SK-N-SH (cell line): ENCODE measurements at regions not wholly inside any gene's neighbourhood (a gene's known extent, or its start where the extent isn't known, plus 50 kb on each side); places are given as distances from the start of the nearest gene placed in this dataset.

Experiments used
- CTCF ChIA-PET: fragments of 300-600, 350-600 bp; formaldehyde crosslinking; extraction: SDS; loops from one replicate; lab custom pipeline; 2021; lab: Yijun Ruan, JAX
- POLR2A ChIA-PET: fragments of 350-600 bp; sonication (Branson Sonifier 250); formaldehyde crosslinking; extraction: SDS; loops from one replicate; lab custom pipeline; 2020; ENCODE audit warnings: antibody characterized with exemption, inconsistent platforms; lab: Yijun Ruan, JAX
- DNase-seq: peaks from one replicate; pipeline ENCODE4 v3.0.0; 2012
- H2AFZ ChIP-seq: fragments of 200-600 bp; sonication (generic); 2 replicates; pipeline ENCODE4 v1.8.1; 2016; ENCODE audit warnings: antibody characterized with exemption, mild to moderate bottlenecking, low read depth
- H3F3A ChIP-seq: fragments of 200-600 bp; sonication (generic); replicated peaks from 2 replicates; pipeline ENCODE3; 2016; ENCODE audit warnings: antibody characterized with exemption, mild to moderate bottlenecking; ENCODE audit not compliant: insufficient read depth
- H3K27ac ChIP-seq, 2 experiments: fragments of 200-500 bp in 1 of 2; fragments of 200-600 bp in 1 of 2; sonication (Bioruptor generic) in 1 of 2; sonication (generic), shearing (Covaris generic) in 1 of 2; 2 replicates each; pipeline versions ENCODE4 v1.5.1 to v1.6.1; 2014 to 2016; ENCODE audit warnings: low read depth in 2 of 2, inconsistent platforms in 1 of 2, low read length in 1 of 2, mild to moderate bottlenecking in 1 of 2, mixed read lengths in 1 of 2
- H3K27me3 ChIP-seq: fragments of 200-600 bp; sonication (generic), shearing (Covaris generic); 2 replicates; pipeline ENCODE4 v1.6.1; 2016; ENCODE audit warnings: mixed run types; ENCODE audit not compliant: insufficient read depth
- H3K36me3 ChIP-seq, 2 experiments: fragments of 200-500 bp in 1 of 2; fragments of 200-600 bp in 1 of 2; sonication (Bioruptor generic) in 1 of 2; sonication (generic) in 1 of 2; replicated peaks in 1 of 2; 2 replicates each; pipeline versions ENCODE3 to v1.5.1; 2014 to 2016; ENCODE audit warnings: low read length in 1 of 2, mild to moderate bottlenecking in 1 of 2; ENCODE audit not compliant: insufficient read depth in 2 of 2, control insufficient read depth in 1 of 2
- H3K4me1 ChIP-seq, 2 experiments: fragments of 200-500 bp in 1 of 2; fragments of 200-600 bp in 1 of 2; sonication (Bioruptor generic) in 1 of 2; sonication (generic), shearing (Covaris generic) in 1 of 2; 2 replicates each; pipeline versions ENCODE4 v1.5.1 to v1.6.1; 2014 to 2016; ENCODE audit warnings: low read depth in 1 of 2, low read length in 1 of 2, mixed run types in 1 of 2; ENCODE audit not compliant: insufficient read depth in 2 of 2, control insufficient read depth in 1 of 2
- H3K4me2 ChIP-seq: fragments of 200-600 bp; sonication (generic), shearing (Covaris generic); 2 replicates; pipeline ENCODE4 v1.6.1; 2017; ENCODE audit warnings: mixed run types
- H3K4me3 ChIP-seq, 2 experiments: fragments of 200-500 bp in 1 of 2; fragments of 200-600 bp in 1 of 2; sonication (Bioruptor generic) in 1 of 2; sonication (generic), shearing (Covaris generic) in 1 of 2; 2 replicates each; pipeline versions ENCODE4 v1.5.1 to v1.8.1; 2014 to 2016; ENCODE audit warnings: low read depth in 2 of 2, inconsistent platforms in 1 of 2, low read length in 1 of 2, mild to moderate bottlenecking in 1 of 2, mixed read lengths in 1 of 2, moderate library complexity in 1 of 2
- H3K79me2 ChIP-seq: fragments of 200-600 bp; sonication (generic); 2 replicates; pipeline ENCODE4 v1.8.1; 2017; ENCODE audit warnings: mild to moderate bottlenecking; ENCODE audit not compliant: insufficient read depth
- H3K9ac ChIP-seq: fragments of 200-600 bp; sonication (generic); 2 replicates; pipeline ENCODE4 v1.6.1; 2017; ENCODE audit warnings: mixed run types
- H3K9me2 ChIP-seq: fragments of 200-600 bp; sonication (generic); 2 replicates; pipeline ENCODE4 v1.6.1; 2017; ENCODE audit warnings: mixed run types
- H3K9me3 ChIP-seq: fragments of 200-600 bp; sonication (generic); 2 replicates; pipeline ENCODE4 v1.6.1; 2017; ENCODE audit warnings: mixed run types, mild to moderate bottlenecking, moderate library complexity
- H4K20me1 ChIP-seq: fragments of 200-600 bp; sonication (generic); 2 replicates; pipeline ENCODE4 v1.6.1; 2017; ENCODE audit warnings: mild to moderate bottlenecking, mixed run types; ENCODE audit not compliant: insufficient read depth
- CHD2 ChIP-seq: fragments of 150-350 bp; IDR thresholded peaks from 2 replicates; pipeline ENCODE4 v1.6.1; 2018; ENCODE audit warnings: low read length; ENCODE audit not compliant: partially characterized antibody
- JUND ChIP-seq: IDR thresholded peaks from 2 replicates; pipeline ENCODE4 v1.4.0; 2012
- MXI1 ChIP-seq: IDR thresholded peaks from 2 replicates; pipeline ENCODE4 v1.6.1; 2012; ENCODE audit warnings: mild to moderate bottlenecking, low read depth, low read length, improper control_type of control experiment
- PBX3 ChIP-seq: IDR thresholded peaks from 2 replicates; pipeline ENCODE4; 2012
- RFX5 ChIP-seq: IDR thresholded peaks from 2 replicates; pipeline ENCODE4 v1.6.1; 2012; ENCODE audit warnings: mild to moderate bottlenecking, improper control_type of control experiment, low read length
- SIN3A ChIP-seq: IDR thresholded peaks from 2 replicates; pipeline ENCODE4 v1.6.1; 2012; ENCODE audit warnings: low read depth, mild to moderate bottlenecking, low read length, moderate library complexity, borderline replicate concordance
- TAF1 ChIP-seq: IDR thresholded peaks from 2 replicates; pipeline ENCODE4 v1.6.1; 2012; ENCODE audit warnings: low read depth, mild to moderate bottlenecking, low read length, moderate library complexity, borderline replicate concordance
- TEAD4 ChIP-seq: IDR thresholded peaks from 2 replicates; pipeline ENCODE4 v1.4.0; 2012; ENCODE audit warnings: mild to moderate bottlenecking, borderline replicate concordance; ENCODE audit not compliant: insufficient read depth
- USF1 ChIP-seq: IDR thresholded peaks from 2 replicates; pipeline ENCODE4 v1.4.0; 2012; ENCODE audit warnings: low read depth, borderline replicate concordance
- ZBTB33 ChIP-seq: IDR thresholded peaks from 2 replicates; pipeline ENCODE4 v1.4.0; 2012; ENCODE audit warnings: low read depth, borderline replicate concordance
- WGBS: methylation state at CpG from one replicate; pipeline ENCODE4 v1.1.6; 2017; ENCODE audit warnings: low lambda C conversion rate; 5-methylcytosine and 5-hydroxymethylcytosine counted together

- no peak for TF ChIP-seq PBX3
Observed at GRCh38 chr18:78656346-78656925, 323.2 kb upstream of the SALL3 start (continued).

GRCh38 chr18:78658531-78658930 is 321.1 kb upstream of the SALL3 start:
- Histone ChIP-seq H2AFZ (no peak overlapping the region), H3K27ac (no peak overlapping the region), H3K9me2 (no peaks in the 10 kb centered on the region), H3K79me2 (no peaks in the 10 kb centered on the region), H3K4me1 (no peaks in the 10 kb centered on the region), H3K36me3 (no peaks in the 10 kb centered on the region), H3K4me3 (no peak overlapping the region), H4K20me1 (no peaks in the 10 kb centered on the region), H3K9ac (no peak overlapping the region), H3F3A (no peaks in the 10 kb centered on the region), H3K27me3 (no peaks in the 10 kb centered on the region), H3K4me2 (no peak overlapping the region), H3K9me3 (no peaks in the 10 kb centered on the region)
- no peak for DNase-seq
- POLR2A ChIA-PET = no interaction called here
- 4% methylated on average over 3 of the region's 8 CpGs for WGBS
- CTCF ChIA-PET = interaction anchor here (1.0 kb wide), 1 partner anchor 768 kb away, joined by 3 read pairs; no protein-coding TSS in a partner anchor
- no peak for TF ChIP-seq USF1
- no peak for TF ChIP-seq TEAD4
- no peak for TF ChIP-seq SIN3A
- TF ChIP-seq RFX5 = no peak
- no peak for TF ChIP-seq CHD2

GRCh38 chr18:78659057-78659456 is 320.6 kb upstream of the SALL3 start:
- Histone ChIP-seq H3K4me2 (no peak overlapping the region), H3K9ac (no peak overlapping the region), H3K79me2 (no peaks in the 10 kb centered on the region), H3K36me3 (no peaks in the 10 kb centered on the region), H2AFZ (no peak overlapping the region), H3K9me3 (no peaks in the 10 kb centered on the region), H3K9me2 (no peaks in the 10 kb centered on the region), H3F3A (no peaks in the 10 kb centered on the region), H4K20me1 (no peaks in the 10 kb centered on the region), H3K4me1 (no peaks in the 10 kb centered on the region), H3K27me3 (no peaks in the 10 kb centered on the region), H3K27ac (no peak overlapping the region)
- ChIA-PET CTCF (interaction anchor here (0.9 to 1.0 kb wide), 2 partner anchors 53 to 327 kb away, joined by 3 read pairs; no protein-coding TSS in a partner anchor), POLR2A (no interaction called here)
- WGBS = 0% methylated on average over 1 of the region's 14 CpGs
- DNase-seq = no peak
- TF ChIP-seq TAF1 (no peak), MXI1 (no peak), JUND (no peak), ZBTB33 (no peak)
- TF ChIP-seq, all 33 proteins: peak for 0
- H3K4me3 ChIP-seq = no peak overlapping the region
